ENCODE measurements at regions not wholly inside any gene's neighbourhood (a gene's known extent, or its start where the extent isn't known, plus 50 kb on each side); places are given as distances from the start of the nearest gene placed in this dataset.

- Mint-ChIP-seq H3K36me3 (ENCODE audit: low read depth) (no peaks in the 10 kb centered on the region), H3K27me3 (ENCODE audit: low read depth) (no peaks in the 10 kb centered on the region)
- TF ChIP-seq CTCF (conservative IDR thresholded peaks at IDR 0.05) = no peak
Measured at GRCh38 chr13:40167327-40167726, 499.1 kb downstream of the FOXO1 start.

GRCh38 chr13:40168425-40169166 lies 497.8 kb downstream of the FOXO1 start:
- Mint-ChIP-seq H3K36me3 (ENCODE audit: low read depth) (no peaks in the 10 kb centered on the region), H3K27me3 (ENCODE audit: low read depth) (no peaks in the 10 kb centered on the region), H3K4me3 (no peak overlapping the region), H3K4me1 (peaks cover 19% of the 10 kb centered on the region), H3K27ac (ENCODE audit: unreplicated experiment) (no peak overlapping the region), H3K9me3 (no peaks in the 10 kb centered on the region)
- DNase-seq (ENCODE audit: low read depth, low spot score) = no peak
- no peak for TF ChIP-seq CTCF (conservative IDR thresholded peaks at IDR 0.05)

More at GRCh38 chr13:40167327-40167726, 499.1 kb downstream of the FOXO1 start:
- Mint-ChIP-seq H3K4me3 (no peak overlapping the region), H3K27ac (ENCODE audit: unreplicated experiment) (no peak overlapping the region), H3K9me3 (no peaks in the 10 kb centered on the region), H3K4me1 (peaks cover 19% of the 10 kb centered on the region)
- no peak for DNase-seq (ENCODE audit: low read depth, low spot score)

- H3K9me3 Mint-ChIP-seq = no peaks in the 10 kb centered on the region
- H3K27me3 Mint-ChIP-seq (ENCODE audit: low read depth) = no peaks in the 10 kb centered on the region
- no peak for DNase-seq (ENCODE audit: low read depth, low spot score)
- H3K4me1 Mint-ChIP-seq = peaks cover 19% of the 10 kb centered on the region
- no peaks in the 10 kb centered on the region for H3K36me3 Mint-ChIP-seq (ENCODE audit: low read depth)
- H3K27ac Mint-ChIP-seq (ENCODE audit: unreplicated experiment) = no peak overlapping the region
- no peak overlapping the region for H3K4me3 Mint-ChIP-seq
- TF ChIP-seq CTCF (conservative IDR thresholded peaks at IDR 0.05) = no peak
Measured at GRCh38 chr13:40169476-40169875, 497.0 kb downstream of the FOXO1 start.

GRCh38 chr13:40170091-40170490 lies 496.4 kb downstream of the FOXO1 start:
- Mint-ChIP-seq H3K4me1 (peaks cover 19% of the 10 kb centered on the region), H3K4me3 (no peak overlapping the region), H3K27me3 (ENCODE audit: low read depth) (no peaks in the 10 kb centered on the region), H3K36me3 (ENCODE audit: low read depth) (no peaks in the 10 kb centered on the region), H3K27ac (ENCODE audit: unreplicated experiment) (no peak overlapping the region), H3K9me3 (no peaks in the 10 kb centered on the region)
- DNase-seq (ENCODE audit: low read depth, low spot score) = no peak
- no peak for TF ChIP-seq CTCF (conservative IDR thresholded peaks at IDR 0.05)

- Mint-ChIP-seq H3K27ac (ENCODE audit: unreplicated experiment) (no peak overlapping the region), H3K4me3 (no peak overlapping the region), H3K9me3 (no peaks in the 10 kb centered on the region), H3K27me3 (ENCODE audit: low read depth) (no peaks in the 10 kb centered on the region), H3K36me3 (ENCODE audit: low read depth) (no peaks in the 10 kb centered on the region), H3K4me1 (peaks cover 15% of the 10 kb centered on the region)
- no peak for DNase-seq (ENCODE audit: low read depth, low spot score)
- TF ChIP-seq CTCF (conservative IDR thresholded peaks at IDR 0.05) = no peak
Measured at GRCh38 chr13:40170982-40171381, 495.5 kb downstream of the FOXO1 start.

All from neural crest cell (in vitro differentiated cells).